Liver (tissue), 3 donors: ENCODE measurements at regions not wholly inside any gene's neighbourhood (a gene's known extent, or its start where the extent isn't known, plus 50 kb on each side); places are given as distances from the start of the nearest gene placed in this dataset.

Experiments used
- CTCF ChIP-seq: fragments of 150-350 bp; IDR thresholded peaks from 2 replicates; pipeline ENCODE4 v1.5.1; 2017; ENCODE audit warnings: improper control_type of control experiment, low read depth, low read length; ENCODE audit not compliant: missing input control
- EGR1 ChIP-seq, 2 donors: IDR thresholded peaks; 2 replicates each; pipeline ENCODE4 v1.6.1; 2016 to 2018; ENCODE audit warnings: antibody characterized with exemption in 2 of 2, low read depth in 2 of 2
- FOXA1 ChIP-seq: IDR thresholded peaks from 2 replicates; pipeline ENCODE4 v1.6.1; 2016; ENCODE audit warnings: antibody characterized with exemption
- HNF4G ChIP-seq: IDR thresholded peaks from 2 replicates; pipeline ENCODE4 v1.6.1; 2016; ENCODE audit warnings: antibody characterized with exemption
- MAX ChIP-seq: IDR thresholded peaks from 2 replicates; pipeline ENCODE4 v1.6.1; 2016; ENCODE audit warnings: antibody characterized with exemption
- SP1 ChIP-seq: IDR thresholded peaks from 2 replicates; pipeline ENCODE4 v1.6.1; 2018; ENCODE audit warnings: antibody characterized with exemption, mild to moderate bottlenecking
- TF ChIP-seq, protein P1 (sequence below): IDR thresholded peaks from 2 replicates; pipeline ENCODE4 v1.6.1; 2016; ENCODE audit warnings: antibody characterized with exemption
- donor health status: healthy.
- donor health status: healthy.

GRCh38 chr11:39192671-39193070 lies 2266.8 kb downstream of the LRRC4C start:
- TF ChIP-seq CTCF: no peak
- no peak for TF ChIP-seq HNF4G
- no peak for TF ChIP-seq EGR1 (IDR thresholded peaks at IDR 0.05; ENCODE audit: low read depth in 2 of 2)
- no peak for TF ChIP-seq SP1
- TF ChIP-seq MAX: no peak
- TF ChIP-seq, protein P1, sequence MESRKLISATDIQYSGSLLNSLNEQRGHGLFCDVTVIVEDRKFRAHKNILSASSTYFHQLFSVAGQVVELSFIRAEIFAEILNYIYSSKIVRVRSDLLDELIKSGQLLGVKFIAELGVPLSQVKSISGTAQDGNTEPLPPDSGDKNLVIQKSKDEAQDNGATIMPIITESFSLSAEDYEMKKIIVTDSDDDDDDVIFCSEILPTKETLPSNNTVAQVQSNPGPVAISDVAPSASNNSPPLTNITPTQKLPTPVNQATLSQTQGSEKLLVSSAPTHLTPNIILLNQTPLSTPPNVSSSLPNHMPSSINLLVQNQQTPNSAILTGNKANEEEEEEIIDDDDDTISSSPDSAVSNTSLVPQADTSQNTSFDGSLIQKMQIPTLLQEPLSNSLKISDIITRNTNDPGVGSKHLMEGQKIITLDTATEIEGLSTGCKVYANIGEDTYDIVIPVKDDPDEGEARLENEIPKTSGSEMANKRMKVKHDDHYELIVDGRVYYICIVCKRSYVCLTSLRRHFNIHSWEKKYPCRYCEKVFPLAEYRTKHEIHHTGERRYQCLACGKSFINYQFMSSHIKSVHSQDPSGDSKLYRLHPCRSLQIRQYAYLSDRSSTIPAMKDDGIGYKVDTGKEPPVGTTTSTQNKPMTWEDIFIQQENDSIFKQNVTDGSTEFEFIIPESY: no peak
- no peak for TF ChIP-seq FOXA1
